ENCODE measurements at regions not wholly inside any gene's neighbourhood (a gene's known extent, or its start where the extent isn't known, plus 50 kb on each side); places are given as distances from the start of the nearest gene placed in this dataset.

- TF ChIP-seq POLR2AphosphoS5 (IDR thresholded peaks at IDR 0.05; ENCODE audit: borderline replicate concordance, low read depth, low read length) (peak; percentile 44; the same call in 1 of the 2 replicates), EZH2 (IDR thresholded peaks at IDR 0.05) (no peak)
Measured at GRCh38 chr4:79209081-79209480, 116.8 kb downstream of the NAA11 start.

Data from SK-N-MC (cell line).